HEK293T (cell line): ENCODE measurements at regions not wholly inside any gene's neighbourhood (a gene's known extent, or its start where the extent isn't known, plus 50 kb on each side); places are given as distances from the start of the nearest gene placed in this dataset.
"Not testable (repeated sequence)": the region's sequence is repeated elsewhere in the genome, so short reads cannot be mapped to it uniquely, and the experiment has no call there.

Source experiments
- CTCF ChIA-PET: fragments of 350-600 bp; formaldehyde crosslinking; extraction: SDS; loops from one replicate; lab custom pipeline; 2021; ENCODE audit warnings: antibody characterized with exemption, inconsistent platforms; lab: Yijun Ruan, JAX
- POLR2A ChIA-PET: fragments of 350-600 bp; formaldehyde crosslinking; extraction: SDS; loops from one replicate; lab custom pipeline; 2020; ENCODE audit warnings: antibody characterized with exemption, inconsistent platforms; lab: Yijun Ruan, JAX
- DNase-seq: peaks from one replicate; pipeline ENCODE4 v3.0.0; 2012; ENCODE audit warnings: mixed read lengths; ENCODE audit errors: extremely low spot score
- ARNT ChIP-seq: fragments of 450-650 bp; IDR thresholded peaks from 2 replicates; pipeline ENCODE4 v1.6.1; 2017; ENCODE audit warnings: mild to moderate bottlenecking
- BHLHE40 ChIP-seq: fragments of 450-650 bp; IDR thresholded peaks from 2 replicates; pipeline ENCODE4 v1.6.1; 2016; ENCODE audit warnings: mild to moderate bottlenecking, moderate library complexity, borderline replicate concordance
- CTBP1 ChIP-seq: fragments of 450-650 bp; IDR thresholded peaks from 2 replicates; pipeline ENCODE4 v1.6.1; 2016; ENCODE audit warnings: borderline replicate concordance
- ELF4 ChIP-seq: fragments of 450-650 bp; IDR thresholded peaks from 2 replicates; pipeline ENCODE4 v1.6.1; 2017; ENCODE audit warnings: antibody characterized with exemption
- FOXA1 ChIP-seq: fragments of 450-650 bp; IDR thresholded peaks from 2 replicates; pipeline ENCODE4 v1.6.1; 2016; ENCODE audit warnings: mild to moderate bottlenecking
- FOXK2 ChIP-seq: fragments of 450-650 bp; IDR thresholded peaks from 2 replicates; pipeline ENCODE4 v1.6.1; 2016; ENCODE audit warnings: mild to moderate bottlenecking
- FOXM1 ChIP-seq: fragments of 450-650 bp; IDR thresholded peaks from 2 replicates; pipeline ENCODE4 v1.6.1; 2017; ENCODE audit warnings: mild to moderate bottlenecking, borderline replicate concordance
- HDGF ChIP-seq: fragments of 450-650 bp; IDR thresholded peaks from 2 replicates; pipeline ENCODE4 v1.6.1; 2017; ENCODE audit warnings: antibody characterized with exemption, borderline replicate concordance
- L3MBTL2 ChIP-seq: fragments of 450-650 bp; conservative IDR thresholded peaks from 2 replicates; pipeline ENCODE4 v1.6.1; 2016; ENCODE audit warnings: mild to moderate bottlenecking
- LEF1 ChIP-seq: fragments of 450-650 bp; IDR thresholded peaks from 2 replicates; pipeline ENCODE4 v1.6.1; 2017; ENCODE audit warnings: mild to moderate bottlenecking, borderline replicate concordance
- NFRKB ChIP-seq: fragments of 450-650 bp; IDR thresholded peaks from 2 replicates; pipeline ENCODE4 v1.6.1; 2016; ENCODE audit warnings: mild to moderate bottlenecking, moderate library complexity
- PKNOX1 ChIP-seq: fragments of 450-650 bp; IDR thresholded peaks from 2 replicates; pipeline ENCODE4 v1.6.1; 2016
- SP1 ChIP-seq: fragments of 450-650 bp; IDR thresholded peaks from 2 replicates; pipeline ENCODE4 v1.6.1; 2017
- SUZ12 ChIP-seq: fragments of 450-650 bp; IDR thresholded peaks from 2 replicates; pipeline ENCODE4 v1.6.1; 2016; ENCODE audit warnings: mild to moderate bottlenecking
- TARDBP ChIP-seq: fragments of 450-650 bp; IDR thresholded peaks from 2 replicates; pipeline ENCODE4 v1.6.1; 2016
- ZNF384 ChIP-seq: fragments of 450-650 bp; IDR thresholded peaks from 2 replicates; pipeline ENCODE4 v1.6.1; 2016

- POLR2A ChIA-PET, result no interaction called here
- CTCF ChIA-PET, result no interaction called here
- DNase-seq, result no peak
- no peak for TF ChIP-seq BHLHE40
- no peak for TF ChIP-seq SUZ12
- TF ChIP-seq ELF4, result no peak
- TF ChIP-seq TARDBP, result no peak
- no peak for TF ChIP-seq FOXA1
- no peak for TF ChIP-seq LEF1
- no peak for TF ChIP-seq HDGF
- no peak for TF ChIP-seq SP1
- TF ChIP-seq NFRKB, result no peak
- TF ChIP-seq FOXK2, result no peak
- no peak for TF ChIP-seq PKNOX1
- TF ChIP-seq ARNT, result no peak
- TF ChIP-seq CTBP1, result no peak
Measured at GRCh38 chr1:242828199-242828598, 303.7 kb upstream of the PLD5 start.

GRCh38 chr1:242827538-242827937 lies 303.0 kb upstream of the PLD5 start:
- ChIA-PET POLR2A (no interaction called here), CTCF (no interaction called here)

GRCh38 chr1:242826701-242827336 lies 302.3 kb upstream of the PLD5 start:
- no peak for DNase-seq
- POLR2A ChIA-PET, result no interaction called here
- TF ChIP-seq CTBP1, result no peak
- no peak for TF ChIP-seq FOXM1
- TF ChIP-seq HDGF, result no peak
- no peak for TF ChIP-seq SP1
- no peak for TF ChIP-seq BHLHE40
- CTCF ChIA-PET, result no interaction called here

More at GRCh38 chr1:242827538-242827937, 303.0 kb upstream of the PLD5 start:
- DNase-seq, result no peak
- TF ChIP-seq SP1 (no peak), CTBP1 (no peak)

- TF ChIP-seq BHLHE40 (no peak), ZNF384 (no peak), NFRKB (no peak), SUZ12 (no peak), L3MBTL2 (no peak), FOXK2 (no peak), TARDBP (no peak), LEF1 (no peak), PKNOX1 (no peak), HDGF (no peak), ARNT (no peak), SP1 (no peak), FOXM1 (no peak), CTBP1 (no peak), ELF4 (no peak), FOXA1 (no peak)
- ChIA-PET POLR2A (no interaction called here), CTCF (no interaction called here)
- DNase-seq, result no peak
Measured at GRCh38 chr1:242824435-242824834, 299.9 kb upstream of the PLD5 start.

- CTCF ChIA-PET, result no interaction called here
- POLR2A ChIA-PET, result no interaction called here
- TF ChIP-seq FOXM1 (no peak), TARDBP (no peak), NFRKB (no peak), HDGF (no peak), PKNOX1 (no peak)
- DNase-seq, result no peak
Measured at GRCh38 chr1:242813490-242814091, 289.1 kb upstream of the PLD5 start.

- TF ChIP-seq CTBP1 (no peak), LEF1 (no peak)
- CTCF ChIA-PET, result no interaction called here
- DNase-seq, result no peak
- POLR2A ChIA-PET, result interaction anchor here (0.6 kb wide), 1 partner anchor 13 kb away, joined by 3 read pairs; no protein-coding TSS in a partner anchor
Measured at GRCh38 chr1:242811092-242811840, 286.8 kb upstream of the PLD5 start.

- ChIA-PET CTCF (no interaction called here), POLR2A (no interaction called here)
- TF ChIP-seq L3MBTL2 (no peak), CTBP1 (no peak), SP1 (no peak), FOXK2 (no peak), SUZ12 (no peak), ARNT (no peak), FOXM1 (no peak), ZNF384 (no peak), PKNOX1 (no peak), BHLHE40 (no peak), HDGF (no peak)
- no peak for DNase-seq
Measured at GRCh38 chr1:242806324-242806723, 281.8 kb upstream of the PLD5 start.

GRCh38 chr1:242805360-242805759 lies 280.9 kb upstream of the PLD5 start:
- CTCF ChIA-PET, POLR2A ChIA-PET, DNase-seq: not testable (repeated sequence)
